Panc1 (cell line): ENCODE measurements at regions not wholly inside any gene's neighbourhood (a gene's known extent, or its start where the extent isn't known, plus 50 kb on each side); places are given as distances from the start of the nearest gene placed in this dataset.

Experiments used
- ATAC-seq: fragments of 200-7000 bp; cut with Tn5 transposase; 2 replicates; pipeline ENCODE4 v1.9.1; 2020; ENCODE audit warnings: mild to moderate bottlenecking, moderate library complexity
- BruUV-seq: library from RNA; stranded (reverse); fragments of 400-500 nt; replicated peaks from 2 replicates; lab custom pipeline; 2021; lab: Mats Ljungman, UMichigan
- CTCF ChIA-PET: fragments of 300-600 bp; sonication (Branson Sonifier 250); formaldehyde crosslinking; loops from one replicate; lab custom pipeline; 2022; ENCODE audit warnings: antibody characterized with exemption; lab: Charles Lee
- POLR2A ChIA-PET: fragments of 300-600 bp; sonication (Branson Sonifier 250); formaldehyde crosslinking; loops from one replicate; lab custom pipeline; 2022; ENCODE audit warnings: antibody characterized with exemption; lab: Charles Lee
- DNase-seq: peaks from one replicate; pipeline ENCODE4 v3.0.0-alpha.2; 2010; ENCODE audit warnings: low read depth, low spot score
- H3K27ac ChIP-seq: 2 replicates; pipeline ENCODE4 v1.5.1; 2011; ENCODE audit warnings: mild to moderate bottlenecking, low read length, inconsistent platforms
- H3K27me3 ChIP-seq: fragments of 200-500 bp; sonication (Bioruptor generic); 2 replicates; pipeline ENCODE4 v1.6.0; 2014; ENCODE audit warnings: low read length, inconsistent platforms; ENCODE audit not compliant: control insufficient read depth, insufficient read depth
- H3K36me3 ChIP-seq: fragments of 200-500 bp; sonication (Bioruptor generic); 2 replicates; pipeline ENCODE4 v1.5.1; 2014; ENCODE audit warnings: inconsistent platforms, mild to moderate bottlenecking, low read length, moderate library complexity; ENCODE audit not compliant: control insufficient read depth, insufficient read depth
- H3K4me1 ChIP-seq: 2 replicates; pipeline ENCODE4 v1.5.1; 2011; ENCODE audit warnings: inconsistent platforms, mild to moderate bottlenecking, low read length, moderate library complexity; ENCODE audit not compliant: control insufficient read depth, insufficient read depth
- H3K4me3 ChIP-seq, 2 experiments: 2 replicates each; pipeline ENCODE4 v1.5.1; 2011 to 2012; ENCODE audit warnings: low read depth in 2 of 2, low read length in 2 of 2, mild to moderate bottlenecking in 2 of 2, inconsistent platforms in 1 of 2, moderate library complexity in 1 of 2
- H3K9me3 ChIP-seq: fragments of 200-500 bp; sonication (Bioruptor generic); 2 replicates; pipeline ENCODE4 v1.5.1; 2014; ENCODE audit warnings: low read depth, mild to moderate bottlenecking, inconsistent platforms, low read length, moderate library complexity; ENCODE audit not compliant: control insufficient read depth, insufficient read depth
- CTCF ChIP-seq: fragments of 450-650 bp; IDR thresholded peaks from 2 replicates; pipeline ENCODE4 v1.5.1; 2017; ENCODE audit warnings: mild to moderate bottlenecking
- POLR2AphosphoS5 ChIP-seq: IDR thresholded peaks from 2 replicates; pipeline ENCODE4 v1.6.1; 2012; ENCODE audit warnings: mild to moderate bottlenecking, low read depth, low read length, moderate library complexity
- REST ChIP-seq, 2 experiments: IDR thresholded peaks; 2 replicates each; pipeline ENCODE4 v1.6.1; 2011 to 2012; ENCODE audit warnings: low read depth in 2 of 2, control low read depth in 1 of 2, low read length in 1 of 2, mild to moderate bottlenecking in 1 of 2, moderate library complexity in 1 of 2; ENCODE audit not compliant: insufficient read depth in 1 of 2
- SIN3A ChIP-seq: IDR thresholded peaks from 2 replicates; pipeline ENCODE4 v1.6.1; 2012; ENCODE audit warnings: low read depth, mild to moderate bottlenecking, low read length, moderate library complexity, borderline replicate concordance; ENCODE audit not compliant: insufficient read depth
- TCF7L2 ChIP-seq: IDR thresholded peaks from 2 replicates; pipeline ENCODE4 v1.6.1; 2011; ENCODE audit warnings: mild to moderate bottlenecking, low read depth, low read length, inconsistent platforms
- in situ Hi-C: cut with HindIII; loops from 2 replicates; pipeline ENCODE4 v1.10.0; 2016; ENCODE audit warnings: low sequenced_read_pairs, low pct_unique_long_range_greater_than_20kb
- intact Hi-C: fragments of 100-400 bp; cut with micrococcal nuclease; formaldehyde crosslinking; loops from one replicate; pipeline ENCODE4 v1.10.0; 2022; ENCODE audit not compliant: unreplicated experiment

- ChIA-PET CTCF (no interaction called here), POLR2A (no interaction called here)
- Histone ChIP-seq H3K27me3 (no peaks in the 10 kb centered on the region), H3K27ac (no peak overlapping the region), H3K4me3 (no peak overlapping the region), H3K36me3 (no peaks in the 10 kb centered on the region), H3K9me3 (no peaks in the 10 kb centered on the region), H3K4me1 (no peaks in the 10 kb centered on the region)
- no peak for ATAC-seq
- TF ChIP-seq REST (IDR thresholded peaks at IDR 0.05; ENCODE audit: insufficient read depth in 1 of 2, low read depth in 2 of 2, low read length in 1 of 2) (no peak), CTCF (no peak), TCF7L2 (no peak), POLR2AphosphoS5 (no peak), SIN3A (no peak)
- in situ Hi-C loops = no loop called here
- no peak for DNase-seq
- no TSS peak for BruUV-seq
- intact Hi-C loops = no loop called here
Observed at GRCh38 chr5:72565513-72566289, 58.5 kb upstream of the ZNF366 start.

- intact Hi-C loops (no loop called here), in situ Hi-C loops (no loop called here)
- no peak for TF ChIP-seq SIN3A
- TF ChIP-seq TCF7L2 = no peak
- TF ChIP-seq POLR2AphosphoS5 = no peak
- TF ChIP-seq CTCF = no peak
- Histone ChIP-seq H3K4me3 (no peak overlapping the region), H3K4me1 (no peaks in the 10 kb centered on the region), H3K27ac (no peak overlapping the region), H3K27me3 (no peaks in the 10 kb centered on the region), H3K36me3 (no peaks in the 10 kb centered on the region), H3K9me3 (no peaks in the 10 kb centered on the region)
- DNase-seq = no peak
- ChIA-PET CTCF (no interaction called here), POLR2A (no interaction called here)
- no TSS peak for BruUV-seq
- no peak for ATAC-seq
Observed at GRCh38 chr5:72562717-72563116, 55.5 kb upstream of the ZNF366 start.
